IMR-90 (cell line): ENCODE measurements at regions not wholly inside any gene's neighbourhood (a gene's known extent, or its start where the extent isn't known, plus 50 kb on each side); places are given as distances from the start of the nearest gene placed in this dataset.

Source experiments
- ATAC-seq: fragments of 200-7000 bp; cut with Tn5 transposase; 2 replicates; pipeline ENCODE4 v1.9.1; 2020; ENCODE audit warnings: low read depth, mild to moderate bottlenecking, moderate library complexity
- BruUV-seq: library from RNA; stranded (reverse); fragments of 400-500 nt; replicated peaks from 2 replicates; lab custom pipeline; 2021; lab: Mats Ljungman, UMichigan
- CTCF ChIA-PET: fragments of 300-600 bp; formaldehyde crosslinking; extraction: SDS; loops from one replicate; lab custom pipeline; 2021; ENCODE audit warnings: antibody characterized with exemption; lab: Yijun Ruan, JAX
- POLR2A ChIA-PET: fragments of 300-600 bp; sonication (Branson Sonifier 250); formaldehyde crosslinking; loops from one replicate; lab custom pipeline; 2022; ENCODE audit warnings: antibody characterized with exemption; ENCODE audit not compliant: unreplicated experiment; lab: Charles Lee
- DNase-seq: peaks from one replicate; pipeline ENCODE4 v3.0.0; 2013
- H2AFZ ChIP-seq: replicated peaks from 2 replicates; pipeline ENCODE3; 2013; ENCODE audit warnings: low read length, mild to moderate bottlenecking; ENCODE audit not compliant: poor library complexity
- H2AK5ac ChIP-seq: 2 replicates; pipeline ENCODE4 v1.6.1; 2013; ENCODE audit warnings: low read depth, low read length, inconsistent platforms
- H2AK9ac ChIP-seq: replicated peaks from 2 replicates; pipeline ENCODE3; 2013; ENCODE audit warnings: mild to moderate bottlenecking, low read depth, low read length, moderate library complexity; ENCODE audit not compliant: poor library complexity
- H2BK120ac ChIP-seq: 2 replicates; pipeline ENCODE4 v1.6.1; 2013; ENCODE audit warnings: low read depth, low read length, inconsistent platforms
- H2BK15ac ChIP-seq: 3 replicates; pipeline ENCODE4 v1.6.1; 2013; ENCODE audit warnings: low read depth, low read length, inconsistent platforms
- H2BK20ac ChIP-seq: 2 replicates; pipeline ENCODE4 v1.6.1; 2013; ENCODE audit warnings: low read depth, mild to moderate bottlenecking, inconsistent platforms, low read length, moderate library complexity
- H2BK5ac ChIP-seq: 2 replicates; pipeline ENCODE4 v1.6.1; 2013; ENCODE audit warnings: mild to moderate bottlenecking, low read depth, low read length, inconsistent platforms; ENCODE audit not compliant: poor library complexity, severe bottlenecking
- H3K14ac ChIP-seq: replicated peaks from 2 replicates; pipeline ENCODE4 v1.6.1; 2013; ENCODE audit warnings: low read depth, low read length, inconsistent platforms
- H3K18ac ChIP-seq: 2 replicates; pipeline ENCODE4 v1.6.1; 2013; ENCODE audit warnings: low read depth, low read length, control low read depth
- H3K23ac ChIP-seq: 2 replicates; pipeline ENCODE4 v1.6.1; 2013; ENCODE audit warnings: low read depth, low read length, inconsistent platforms
- H3K27ac ChIP-seq: 2 replicates; pipeline ENCODE4 v1.5.1; 2013; ENCODE audit warnings: mild to moderate bottlenecking, control low read depth, low read length; ENCODE audit not compliant: insufficient read depth
- H3K27me3 ChIP-seq: 2 replicates; pipeline ENCODE4 v1.6.1; 2013; ENCODE audit warnings: low read length; ENCODE audit not compliant: control insufficient read depth, insufficient read depth
- H3K36me3 ChIP-seq: 2 replicates; pipeline ENCODE4 v1.6.1; 2013; ENCODE audit warnings: low read length, mixed read lengths; ENCODE audit not compliant: control insufficient read depth, insufficient read depth
- H3K4ac ChIP-seq: 2 replicates; pipeline ENCODE4 v1.6.1; 2013; ENCODE audit warnings: low read depth, low read length, inconsistent platforms
- H3K4me1 ChIP-seq: 2 replicates; pipeline ENCODE4 v1.6.1; 2013; ENCODE audit warnings: low read length, mixed read lengths; ENCODE audit not compliant: control insufficient read depth, insufficient read depth
- H3K4me2 ChIP-seq: 2 replicates; pipeline ENCODE4 v1.6.1; 2013; ENCODE audit warnings: low read depth, mild to moderate bottlenecking, control low read depth, low read length, moderate library complexity
- H3K4me3 ChIP-seq: 2 replicates; pipeline ENCODE4 v1.5.1; 2013; ENCODE audit warnings: low read depth, mild to moderate bottlenecking, control low read depth, low read length, moderate library complexity; ENCODE audit not compliant: insufficient read depth
- H3K56ac ChIP-seq: 2 replicates; pipeline ENCODE4 v1.6.1; 2013; ENCODE audit warnings: low read length, inconsistent platforms; ENCODE audit not compliant: insufficient read depth; ENCODE audit errors: extremely low read depth
- H3K79me1 ChIP-seq, 2 experiments: 2 replicates each; pipeline ENCODE4 v1.6.1; 2013; ENCODE audit warnings: low read length in 2 of 2, inconsistent platforms in 1 of 2, low read depth in 1 of 2
- H3K9ac ChIP-seq: 2 replicates; pipeline ENCODE4 v1.6.1; 2013; ENCODE audit warnings: low read depth, low read length, control low read depth
- H3K9me1 ChIP-seq: 2 replicates; pipeline ENCODE4 v1.6.1; 2013; ENCODE audit warnings: low read length, inconsistent platforms; ENCODE audit not compliant: insufficient read depth
- H3K9me3 ChIP-seq: 2 replicates; pipeline ENCODE4 v1.6.1; 2013; ENCODE audit warnings: low read length; ENCODE audit not compliant: control insufficient read depth, insufficient read depth
- H4K20me1 ChIP-seq: 2 replicates; pipeline ENCODE4 v1.6.1; 2013; ENCODE audit warnings: low read length, inconsistent platforms; ENCODE audit not compliant: insufficient read depth
- H4K5ac ChIP-seq: 2 replicates; pipeline ENCODE4 v1.6.1; 2013; ENCODE audit warnings: mild to moderate bottlenecking, low read depth, low read length, control low read depth
- H4K8ac ChIP-seq, 2 experiments: 2 replicates each; pipeline ENCODE4 v1.6.1; 2013; ENCODE audit warnings: low read depth in 2 of 2, low read length in 2 of 2, control low read depth in 1 of 2, inconsistent platforms in 1 of 2
- H4K91ac ChIP-seq: 2 replicates; pipeline ENCODE4 v1.6.1; 2013; ENCODE audit warnings: low read depth, low read length, inconsistent platforms; ENCODE audit not compliant: insufficient read depth
- CEBPB ChIP-seq: IDR thresholded peaks from 2 replicates; pipeline ENCODE4 v1.6.1; 2012; ENCODE audit warnings: low read depth, low read length, improper control_type of control experiment
- CHD1 ChIP-seq: IDR thresholded peaks from 2 replicates; pipeline ENCODE4 v1.6.1; 2012; ENCODE audit warnings: low read depth, low read length, improper control_type of control experiment
- MAZ ChIP-seq: IDR thresholded peaks from 2 replicates; pipeline ENCODE4 v1.6.1; 2012; ENCODE audit warnings: low read depth, mild to moderate bottlenecking, low read length, improper control_type of control experiment, moderate library complexity, borderline replicate concordance
- USF2 ChIP-seq: fragments of 150-350 bp; IDR thresholded peaks from 2 replicates; pipeline ENCODE4 v1.6.1; 2017; ENCODE audit warnings: mild to moderate bottlenecking, antibody characterized with exemption, low read length, low read depth
- WGBS, 2 experiments: methylation state at CpG; one replicate each; pipeline versions ENCODE4 v1.1.5 to v1.1.7; 2013; ENCODE audit warnings: missing lambda C conversion rate in 2 of 2; ENCODE audit not compliant: insufficient read length in 1 of 2; ENCODE audit errors: extremely low coverage in 2 of 2; 5-methylcytosine and 5-hydroxymethylcytosine counted together
- dilution Hi-C: fragments of 300-500 bp; cut with HindIII; formaldehyde crosslinking; loops from one replicate; pipeline ENCODE4 v1.14.3; 2018; ENCODE audit warnings: low sequenced_read_pairs; ENCODE audit not compliant: unreplicated experiment
- in situ Hi-C: fragments of 300-500 bp; cut with MboI; formaldehyde crosslinking; loops from 3 replicates; pipeline ENCODE4 v1.14.3; 2019; ENCODE audit warnings: low sequenced_read_pairs, inconsistent platforms, mixed read lengths
- intact Hi-C: fragments of 100-400 bp; cut with micrococcal nuclease; formaldehyde crosslinking; loops from 2 replicates; pipeline ENCODE4 v1.10.0; 2022

- Histone ChIP-seq H3K27ac (no peak overlapping the region), H3K18ac (no peak overlapping the region), H2BK15ac (no peak overlapping the region), H2BK120ac (no peak overlapping the region), H2AK9ac (no peak overlapping the region), H4K20me1 (no peaks in the 10 kb centered on the region), H3K27me3 (no peaks in the 10 kb centered on the region), H4K8ac (no peak overlapping the region), H2AFZ (no peak overlapping the region), H3K4me3 (no peak overlapping the region), H3K36me3 (no peaks in the 10 kb centered on the region), H4K91ac (no peak overlapping the region), H3K4me1 (no peaks in the 10 kb centered on the region), H3K23ac (no peak overlapping the region), H3K4ac (no peak overlapping the region), H2BK5ac (no peak overlapping the region), H3K9me1 (no peaks in the 10 kb centered on the region), H2BK20ac (no peak overlapping the region), H3K4me2 (no peak overlapping the region), H3K14ac (no peak overlapping the region), H3K9ac (no peak overlapping the region), H3K79me1 (no peaks in the 10 kb centered on the region), H3K9me3 (peaks cover 55% of the 10 kb centered on the region), H4K5ac (no peak overlapping the region), H3K56ac (no peak overlapping the region), H2AK5ac (no peak overlapping the region)
- dilution Hi-C loops = no loop called here
- DNase-seq (no peak), ATAC-seq (no peak)
- in situ Hi-C loops = no loop called here
- BruUV-seq = no TSS peak
- no CpG with 5 or more reads among the region's 4 CpGs for WGBS, 2 experiments
- POLR2A ChIA-PET = no interaction called here
- intact Hi-C loops = no loop called here
- no peak for TF ChIP-seq CEBPB
- TF ChIP-seq CHD1 = no peak
- TF ChIP-seq USF2 = no peak
- TF ChIP-seq MAZ = no peak
- CTCF ChIA-PET = no interaction called here
Observed at GRCh38 chr10:131642966-131643365, 257.8 kb upstream of the PPP2R2D start.
